Mucosa of descending colon (tissue), 3 donors: ENCODE measurements at regions not wholly inside any gene's neighbourhood (a gene's known extent, or its start where the extent isn't known, plus 50 kb on each side); places are given as distances from the start of the nearest gene placed in this dataset.
"Not testable (repeated sequence)": the region's sequence is repeated elsewhere in the genome, so short reads cannot be mapped to it uniquely, and the experiment has no call there.

Source experiments
- ATAC-seq: fragments of 200-7000 bp; cut with Tn5 transposase; one replicate; pipeline ENCODE4 v1.9.1; 2020; ENCODE audit warnings: mild to moderate bottlenecking, moderate library complexity
- DNase-seq, 3 donors: peaks; one replicate each; pipeline ENCODE4 v3.0.0-alpha.2; 2020
- H3K36me3 ChIP-seq: fragments of 200-600 bp; one replicate; pipeline ENCODE4 v1.8.0; 2021; ENCODE audit warnings: low read depth, mild to moderate bottlenecking
- H3K4me1 ChIP-seq: fragments of 200-600 bp; one replicate; pipeline ENCODE4 v1.8.0; 2021; ENCODE audit warnings: low read depth, mild to moderate bottlenecking
- H3K4me3 ChIP-seq: fragments of 200-600 bp; one replicate; pipeline ENCODE4 v1.8.0; 2021; ENCODE audit warnings: mild to moderate bottlenecking
- H3K9me3 ChIP-seq: fragments of 200-600 bp; one replicate; pipeline ENCODE4 v1.8.0; 2021; ENCODE audit warnings: mild to moderate bottlenecking
- CTCF ChIP-seq: fragments of 200-600 bp; IDR thresholded peaks from one replicate; pipeline ENCODE4 v1.8.0; 2022; ENCODE audit warnings: antibody characterized with exemption, mild to moderate bottlenecking
- intact Hi-C, 2 donors: fragments of 100-400 bp; cut with DNase I in 1 of 2; cut with micrococcal nuclease in 1 of 2; formaldehyde crosslinking; loops; one replicate each; pipeline versions ENCODE4 v1.11.0 to v1.11.1; 2022; cut with DNase I, micrococcal nuclease
- donor health status: DM: no; HTN: no; CAD: no; lungs with moderate emphysema.
- donor health status: DM: no; HTN: no; CAD: no.
- donor health status: DM: no; HTN: yes; CAD: no.

- intact Hi-C loops = no loop called here
- DNase-seq (no peak), ATAC-seq (no peak)
- H3K4me1 ChIP-seq = no peaks in the 10 kb centered on the region
- H3K9me3 ChIP-seq = no peaks in the 10 kb centered on the region
- no peaks in the 10 kb centered on the region for H3K36me3 ChIP-seq
- TF ChIP-seq CTCF = no peak
- no peak overlapping the region for H3K4me3 ChIP-seq
These were observed 809.3 kb upstream of the CDH6 start for GRCh38 chr5:30384171-30384570.

GRCh38 chr5:30380228-30380627, 813.3 kb upstream of the CDH6 start:
- Histone ChIP-seq H3K4me3 (no peak overlapping the region), H3K36me3 (no peaks in the 10 kb centered on the region), H3K4me1 (no peaks in the 10 kb centered on the region), H3K9me3 (no peaks in the 10 kb centered on the region)
- intact Hi-C loops = no loop called here
- ATAC-seq (no peak), DNase-seq (no peak)
- no peak for TF ChIP-seq CTCF

- no peaks in the 10 kb centered on the region for H3K9me3 ChIP-seq
- no peaks in the 10 kb centered on the region for H3K36me3 ChIP-seq
- H3K4me3 ChIP-seq = no peak overlapping the region
- DNase-seq (no peak), ATAC-seq (no peak)
- intact Hi-C loops = no loop called here
- TF ChIP-seq CTCF = no peak
- no peaks in the 10 kb centered on the region for H3K4me1 ChIP-seq
These were observed 816.6 kb upstream of the CDH6 start for GRCh38 chr5:30376848-30377247.

- no peaks in the 10 kb centered on the region for H3K36me3 ChIP-seq
These were observed 825.4 kb upstream of the CDH6 start for GRCh38 chr5:30368064-30368463.

GRCh38 chr5:30365031-30365430, 828.5 kb upstream of the CDH6 start:
- DNase-seq, intact Hi-C loops, ATAC-seq, H3K9me3 ChIP-seq, H3K4me1 ChIP-seq, H3K36me3 ChIP-seq, H3K4me3 ChIP-seq: not testable (repeated sequence)

More at GRCh38 chr5:30368064-30368463, 825.4 kb upstream of the CDH6 start:
- ATAC-seq = no peak
- Histone ChIP-seq H3K4me3 (no peak overlapping the region), H3K9me3 (peaks cover 9% of the 10 kb centered on the region), H3K4me1 (no peaks in the 10 kb centered on the region)
- intact Hi-C loops = no loop called here
- no peak for TF ChIP-seq CTCF
- no peak for DNase-seq

GRCh38 chr5:30357371-30357770, 836.1 kb upstream of the CDH6 start:
- TF ChIP-seq CTCF = no peak
- H3K4me1 ChIP-seq = no peaks in the 10 kb centered on the region
- no peaks in the 10 kb centered on the region for H3K36me3 ChIP-seq
- DNase-seq = no peak
- ATAC-seq = no peak
- intact Hi-C loops = no loop called here
- H3K4me3 ChIP-seq = no peak overlapping the region
- H3K9me3 ChIP-seq = no peaks in the 10 kb centered on the region
